ENCODE measurements at regions not wholly inside any gene's neighbourhood (a gene's known extent, or its start where the extent isn't known, plus 50 kb on each side); places are given as distances from the start of the nearest gene placed in this dataset.

DNA sequence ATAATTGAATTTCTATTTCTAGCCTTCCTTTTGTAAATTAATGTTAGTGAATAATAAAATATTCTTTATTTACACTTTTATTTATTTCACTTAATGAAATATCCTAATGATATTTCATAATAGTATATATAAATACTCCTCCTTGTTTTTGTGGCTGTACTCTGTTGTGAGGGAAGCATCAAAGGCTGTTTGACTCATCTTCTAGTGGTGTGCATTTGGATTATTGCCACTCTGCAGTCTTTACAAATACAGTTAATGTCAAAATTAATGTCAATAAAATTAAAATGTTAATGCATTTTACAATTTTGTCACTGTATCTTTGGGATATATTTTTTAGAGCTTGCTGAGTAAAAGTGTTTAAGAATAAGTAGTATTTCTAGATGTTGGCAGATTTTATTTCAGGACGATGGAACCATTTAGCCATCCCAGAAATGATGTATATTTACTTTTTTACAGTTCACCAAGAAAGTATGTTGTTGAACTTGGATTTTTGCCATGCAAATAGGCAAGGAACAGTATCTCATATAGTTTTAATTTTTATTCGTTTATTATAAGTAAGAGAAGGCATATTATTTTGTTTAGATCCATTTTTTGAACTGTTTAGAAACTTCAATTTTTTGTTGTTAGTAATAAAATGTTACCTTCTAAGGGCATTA lies 281.2 kb upstream of the SLITRK6 start:
- CTCF ChIA-PET: no interaction called here
- no peak for TF ChIP-seq CTCF (conservative IDR thresholded peaks at IDR 0.05; ENCODE audit: low read depth)
- no peak for DNase-seq (ENCODE audit: low spot score)
- H3K27ac ChIP-seq: no peak overlapping the region
- POLR2A ChIA-PET (ENCODE audit: low non-redundant PET): no interaction called here

- TF ChIP-seq CTCF (conservative IDR thresholded peaks at IDR 0.05; ENCODE audit: low read depth): no peak
- no peak overlapping the region for H3K27ac ChIP-seq
- no peak for DNase-seq (ENCODE audit: low spot score)
- CTCF ChIA-PET: no interaction called here
- POLR2A ChIA-PET (ENCODE audit: low non-redundant PET): no interaction called here
Observed at GRCh38 chr13:86066611-86067365, 267.6 kb upstream of the SLITRK6 start.

GRCh38 chr13:86052141-86052540 lies 252.9 kb upstream of the SLITRK6 start:
- POLR2A ChIA-PET (ENCODE audit: low non-redundant PET): no interaction called here
- no peak overlapping the region for H3K27ac ChIP-seq
- DNase-seq (ENCODE audit: low spot score): no peak
- no peak for TF ChIP-seq CTCF (conservative IDR thresholded peaks at IDR 0.05; ENCODE audit: low read depth)
- CTCF ChIA-PET: no interaction called here

- no peak for TF ChIP-seq CTCF (conservative IDR thresholded peaks at IDR 0.05; ENCODE audit: low read depth)
- POLR2A ChIA-PET (ENCODE audit: low non-redundant PET): no interaction called here
- CTCF ChIA-PET: no interaction called here
- no peak overlapping the region for H3K27ac ChIP-seq
- DNase-seq (ENCODE audit: low spot score): peak; percentile 17
Observed at GRCh38 chr13:86051134-86052103, 252.2 kb upstream of the SLITRK6 start.

- no peak for TF ChIP-seq CTCF (conservative IDR thresholded peaks at IDR 0.05; ENCODE audit: low read depth)
- ChIA-PET CTCF (interaction anchor here (0.6 kb wide), 1 partner anchor 1323 kb away, joined by 3 read pairs; no protein-coding TSS in a partner anchor), POLR2A (ENCODE audit: low non-redundant PET) (no interaction called here)
- no peak for DNase-seq (ENCODE audit: low spot score)
- H3K27ac ChIP-seq: no peak overlapping the region
Observed at GRCh38 chr13:86038490-86038889, 239.3 kb upstream of the SLITRK6 start.

DNA sequence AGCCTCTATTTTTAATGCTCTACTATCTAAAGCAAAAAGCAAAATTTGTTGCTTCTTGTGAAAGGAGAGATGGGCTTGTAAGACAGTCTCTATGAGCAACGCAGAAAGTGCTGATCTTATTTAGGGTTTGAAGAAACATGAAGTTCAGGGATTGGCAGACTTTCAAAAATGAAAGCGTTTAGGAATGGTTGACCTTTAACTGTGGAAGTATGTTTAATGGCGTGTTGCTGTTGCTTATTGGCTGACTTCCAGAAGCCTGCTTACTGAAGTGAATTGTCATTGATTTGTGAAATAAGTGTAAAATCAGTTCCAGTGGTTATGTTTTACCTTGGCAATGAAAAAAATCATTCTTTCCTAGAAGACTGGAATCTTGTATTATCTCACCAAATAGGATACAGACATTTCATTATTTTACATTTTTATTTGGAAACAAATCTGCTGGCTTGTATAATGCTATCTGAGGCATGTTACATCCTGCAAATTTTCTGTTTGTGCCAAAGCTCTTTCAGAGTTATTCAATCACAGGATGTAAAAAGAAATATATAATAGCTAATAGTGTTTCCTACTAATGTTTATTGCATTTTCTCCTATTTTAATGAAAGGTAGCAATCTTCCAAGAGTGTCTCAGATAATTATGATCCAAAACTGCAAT lies 221.3 kb upstream of the SLITRK6 start:
- DNase-seq (ENCODE audit: low spot score): peak; percentile 19
- ChIA-PET CTCF (no interaction called here), POLR2A (ENCODE audit: low non-redundant PET) (no interaction called here)
- no peak overlapping the region for H3K27ac ChIP-seq
- no peak for TF ChIP-seq CTCF (conservative IDR thresholded peaks at IDR 0.05; ENCODE audit: low read depth)

All from RWPE1 (cell line).